Ishikawa (cell line): ENCODE measurements at regions not wholly inside any gene's neighbourhood (a gene's known extent, or its start where the extent isn't known, plus 50 kb on each side); places are given as distances from the start of the nearest gene placed in this dataset.

Source experiments
- CEBPB ChIP-seq: IDR thresholded peaks from 2 replicates; pipeline ENCODE4 v1.6.1; 2012
- CREB1 ChIP-seq: IDR thresholded peaks from 2 replicates; pipeline ENCODE4 v1.6.1; 2012; ENCODE audit warnings: low read depth
- EGR1 ChIP-seq: IDR thresholded peaks from 2 replicates; pipeline ENCODE4 v1.6.1; 2012
- EP300 ChIP-seq: IDR thresholded peaks from 2 replicates; pipeline ENCODE4 v1.6.1; 2012; ENCODE audit warnings: borderline replicate concordance
- NFIC ChIP-seq: IDR thresholded peaks from 2 replicates; pipeline ENCODE4 v1.6.1; 2012
- TEAD4 ChIP-seq: IDR thresholded peaks from 2 replicates; pipeline ENCODE4 v1.6.1; 2012
- YY1 ChIP-seq: IDR thresholded peaks from 2 replicates; pipeline ENCODE4 v1.6.1; 2012; ENCODE audit warnings: low read depth
- ZBTB7A ChIP-seq: IDR thresholded peaks from 2 replicates; pipeline ENCODE4 v1.6.1; 2012; ENCODE audit warnings: low read depth
- TF ChIP-seq, protein P1 (sequence below): IDR thresholded peaks from 2 replicates; pipeline ENCODE4 v1.6.1; 2012; ENCODE audit warnings: low read depth, mild to moderate bottlenecking
- TF ChIP-seq, protein P2 (sequence below): IDR thresholded peaks from 2 replicates; pipeline ENCODE4 v1.6.1; 2012
- TF ChIP-seq, protein P3 (sequence below): IDR thresholded peaks from 2 replicates; pipeline ENCODE4 v1.6.1; 2012

DNA sequence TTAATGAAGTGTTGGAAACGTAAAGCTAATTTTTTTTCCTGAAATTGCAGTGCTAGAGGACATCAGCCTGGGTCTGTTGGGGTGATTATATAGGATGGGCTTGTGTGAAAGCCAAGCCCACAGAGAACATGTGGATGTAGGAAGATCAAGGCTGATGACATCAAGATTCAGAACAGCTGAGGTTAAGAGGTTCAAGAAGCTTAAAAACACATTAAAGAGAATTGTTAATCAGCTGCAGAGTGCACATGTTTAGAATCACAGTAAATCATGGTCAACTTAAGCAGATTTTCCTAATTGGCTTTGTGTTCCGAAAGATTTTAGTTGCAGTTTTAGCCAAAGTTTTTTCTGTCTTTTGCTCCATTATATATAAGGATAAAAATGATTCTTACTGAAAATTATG lies 87.9 kb upstream of the PRICKLE1 start:
- TF ChIP-seq EP300 (no peak), CREB1 (no peak), CEBPB (no peak), ZBTB7A (no peak), EGR1 (no peak), YY1 (no peak), NFIC (no peak), TEAD4 (no peak)
- TF ChIP-seq, protein P1, sequence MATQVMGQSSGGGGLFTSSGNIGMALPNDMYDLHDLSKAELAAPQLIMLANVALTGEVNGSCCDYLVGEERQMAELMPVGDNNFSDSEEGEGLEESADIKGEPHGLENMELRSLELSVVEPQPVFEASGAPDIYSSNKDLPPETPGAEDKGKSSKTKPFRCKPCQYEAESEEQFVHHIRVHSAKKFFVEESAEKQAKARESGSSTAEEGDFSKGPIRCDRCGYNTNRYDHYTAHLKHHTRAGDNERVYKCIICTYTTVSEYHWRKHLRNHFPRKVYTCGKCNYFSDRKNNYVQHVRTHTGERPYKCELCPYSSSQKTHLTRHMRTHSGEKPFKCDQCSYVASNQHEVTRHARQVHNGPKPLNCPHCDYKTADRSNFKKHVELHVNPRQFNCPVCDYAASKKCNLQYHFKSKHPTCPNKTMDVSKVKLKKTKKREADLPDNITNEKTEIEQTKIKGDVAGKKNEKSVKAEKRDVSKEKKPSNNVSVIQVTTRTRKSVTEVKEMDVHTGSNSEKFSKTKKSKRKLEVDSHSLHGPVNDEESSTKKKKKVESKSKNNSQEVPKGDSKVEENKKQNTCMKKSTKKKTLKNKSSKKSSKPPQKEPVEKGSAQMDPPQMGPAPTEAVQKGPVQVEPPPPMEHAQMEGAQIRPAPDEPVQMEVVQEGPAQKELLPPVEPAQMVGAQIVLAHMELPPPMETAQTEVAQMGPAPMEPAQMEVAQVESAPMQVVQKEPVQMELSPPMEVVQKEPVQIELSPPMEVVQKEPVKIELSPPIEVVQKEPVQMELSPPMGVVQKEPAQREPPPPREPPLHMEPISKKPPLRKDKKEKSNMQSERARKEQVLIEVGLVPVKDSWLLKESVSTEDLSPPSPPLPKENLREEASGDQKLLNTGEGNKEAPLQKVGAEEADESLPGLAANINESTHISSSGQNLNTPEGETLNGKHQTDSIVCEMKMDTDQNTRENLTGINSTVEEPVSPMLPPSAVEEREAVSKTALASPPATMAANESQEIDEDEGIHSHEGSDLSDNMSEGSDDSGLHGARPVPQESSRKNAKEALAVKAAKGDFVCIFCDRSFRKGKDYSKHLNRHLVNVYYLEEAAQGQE = no peak
- TF ChIP-seq, protein P2, sequence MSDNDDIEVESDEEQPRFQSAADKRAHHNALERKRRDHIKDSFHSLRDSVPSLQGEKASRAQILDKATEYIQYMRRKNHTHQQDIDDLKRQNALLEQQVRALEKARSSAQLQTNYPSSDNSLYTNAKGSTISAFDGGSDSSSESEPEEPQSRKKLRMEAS = no peak
- TF ChIP-seq, protein P3, sequence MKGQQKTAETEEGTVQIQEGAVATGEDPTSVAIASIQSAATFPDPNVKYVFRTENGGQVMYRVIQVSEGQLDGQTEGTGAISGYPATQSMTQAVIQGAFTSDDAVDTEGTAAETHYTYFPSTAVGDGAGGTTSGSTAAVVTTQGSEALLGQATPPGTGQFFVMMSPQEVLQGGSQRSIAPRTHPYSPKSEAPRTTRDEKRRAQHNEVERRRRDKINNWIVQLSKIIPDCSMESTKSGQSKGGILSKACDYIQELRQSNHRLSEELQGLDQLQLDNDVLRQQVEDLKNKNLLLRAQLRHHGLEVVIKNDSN = no peak
